Uterus (tissue), 2 donors: ENCODE measurements at regions not wholly inside any gene's neighbourhood (a gene's known extent, or its start where the extent isn't known, plus 50 kb on each side); places are given as distances from the start of the nearest gene placed in this dataset.

Experiments
- POLR2A ChIP-seq, 2 donors: fragments of 450-650 bp; IDR thresholded peaks; one replicate each; pipeline ENCODE4 v1.6.1; 2016; ENCODE audit warnings: antibody characterized with exemption in 2 of 2, mild to moderate bottlenecking in 1 of 2, moderate library complexity in 1 of 2
- TF ChIP-seq, protein P1 (sequence below), 4 experiments: fragments of 200-600 bp in 2 of 4; fragments of 450-650 bp in 2 of 4; sonication (generic) in 2 of 4; IDR thresholded peaks; one replicate each; pipeline ENCODE4 v1.5.1; 2016 to 2019; ENCODE audit warnings: antibody characterized with exemption in 4 of 4, mild to moderate bottlenecking in 2 of 4, moderate library complexity in 1 of 4

DNA sequence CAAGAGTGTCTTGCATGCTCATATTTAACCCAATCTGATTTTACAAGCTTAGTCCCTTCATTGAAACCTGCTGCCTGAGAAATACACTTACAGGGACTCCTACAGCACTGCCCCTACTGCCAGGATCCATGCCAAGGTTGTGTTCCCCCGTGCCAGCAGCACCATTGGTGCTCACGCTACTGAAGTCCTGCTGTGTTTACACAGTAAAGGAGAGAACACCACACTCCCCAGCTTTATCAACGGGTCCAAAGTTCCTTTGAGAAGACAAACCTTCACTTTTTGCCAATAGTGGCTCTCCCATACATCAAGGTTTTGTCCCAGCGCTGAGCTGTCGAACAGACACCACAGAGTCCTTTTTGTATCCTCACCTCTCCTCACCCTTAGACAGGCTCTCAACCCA is 155.1 kb upstream of the WWC1 start:
- no peak for TF ChIP-seq POLR2A (IDR thresholded peaks at IDR 0.05)
- TF ChIP-seq, protein P1, sequence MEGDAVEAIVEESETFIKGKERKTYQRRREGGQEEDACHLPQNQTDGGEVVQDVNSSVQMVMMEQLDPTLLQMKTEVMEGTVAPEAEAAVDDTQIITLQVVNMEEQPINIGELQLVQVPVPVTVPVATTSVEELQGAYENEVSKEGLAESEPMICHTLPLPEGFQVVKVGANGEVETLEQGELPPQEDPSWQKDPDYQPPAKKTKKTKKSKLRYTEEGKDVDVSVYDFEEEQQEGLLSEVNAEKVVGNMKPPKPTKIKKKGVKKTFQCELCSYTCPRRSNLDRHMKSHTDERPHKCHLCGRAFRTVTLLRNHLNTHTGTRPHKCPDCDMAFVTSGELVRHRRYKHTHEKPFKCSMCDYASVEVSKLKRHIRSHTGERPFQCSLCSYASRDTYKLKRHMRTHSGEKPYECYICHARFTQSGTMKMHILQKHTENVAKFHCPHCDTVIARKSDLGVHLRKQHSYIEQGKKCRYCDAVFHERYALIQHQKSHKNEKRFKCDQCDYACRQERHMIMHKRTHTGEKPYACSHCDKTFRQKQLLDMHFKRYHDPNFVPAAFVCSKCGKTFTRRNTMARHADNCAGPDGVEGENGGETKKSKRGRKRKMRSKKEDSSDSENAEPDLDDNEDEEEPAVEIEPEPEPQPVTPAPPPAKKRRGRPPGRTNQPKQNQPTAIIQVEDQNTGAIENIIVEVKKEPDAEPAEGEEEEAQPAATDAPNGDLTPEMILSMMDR (IDR thresholded peaks at IDR 0.05) = no peak
